Karpas-422 (cell line): ENCODE measurements at regions not wholly inside any gene's neighbourhood (a gene's known extent, or its start where the extent isn't known, plus 50 kb on each side); places are given as distances from the start of the nearest gene placed in this dataset.

Experiments used
- DNase-seq: peaks from one replicate; pipeline ENCODE4 v3.0.0-alpha.2; 2015
- H2AFZ ChIP-seq: fragments of 200-600 bp; sonication (generic); 2 replicates; pipeline ENCODE4 v1.6.1; 2014; ENCODE audit warnings: antibody characterized with exemption, low read length, mixed read lengths
- H3K27ac ChIP-seq: fragments of 200-600 bp; sonication (generic); 2 replicates; pipeline ENCODE4 v1.5.1; 2014; ENCODE audit warnings: mild to moderate bottlenecking, low read length, moderate library complexity
- H3K27me3 ChIP-seq: fragments of 200-600 bp; sonication (generic); 2 replicates; pipeline ENCODE4 v1.6.1; 2014; ENCODE audit warnings: low read length, mixed read lengths
- H3K36me3 ChIP-seq: fragments of 200-600 bp; sonication (generic); 2 replicates; pipeline ENCODE4 v1.6.1; 2014; ENCODE audit warnings: low read length, mixed read lengths; ENCODE audit not compliant: insufficient read depth
- H3K4me1 ChIP-seq: fragments of 200-600 bp; sonication (generic); 2 replicates; pipeline ENCODE4 v1.6.1; 2014; ENCODE audit warnings: mild to moderate bottlenecking, low read length, mixed read lengths
- H3K4me2 ChIP-seq: fragments of 200-600 bp; sonication (generic); 2 replicates; pipeline ENCODE4 v1.6.1; 2014; ENCODE audit warnings: low read length, low read depth, mild to moderate bottlenecking; ENCODE audit not compliant: poor library complexity, severe bottlenecking
- H3K4me3 ChIP-seq: fragments of 200-600 bp; sonication (generic); 2 replicates; pipeline ENCODE4 v1.5.1; 2014; ENCODE audit warnings: mild to moderate bottlenecking, antibody characterized with exemption, low read length, mixed read lengths
- H3K79me2 ChIP-seq: fragments of 200-600 bp; sonication (generic); 2 replicates; pipeline ENCODE4 v1.6.1; 2014; ENCODE audit warnings: mild to moderate bottlenecking, low read length, mixed read lengths
- H3K9ac ChIP-seq: fragments of 200-600 bp; sonication (generic); 2 replicates; pipeline ENCODE4 v1.6.0; 2014; ENCODE audit warnings: low read length
- H3K9me2 ChIP-seq: fragments of 200-600 bp; sonication (generic), shearing (Covaris generic); replicated peaks from 2 replicates; pipeline ENCODE4 v1.6.0; 2014; ENCODE audit warnings: mild to moderate bottlenecking, low read length, moderate library complexity; ENCODE audit not compliant: insufficient read depth
- H3K9me3 ChIP-seq: fragments of 300-700, 200-600 bp; sonication (generic); 2 replicates; pipeline ENCODE4 v1.6.1; 2014; ENCODE audit warnings: low read length, mixed read lengths
- H4K20me1 ChIP-seq: fragments of 200-600 bp; sonication (generic); 2 replicates; pipeline ENCODE4 v1.6.1; 2014; ENCODE audit warnings: mild to moderate bottlenecking, antibody characterized with exemption, low read length, low read depth; ENCODE audit not compliant: insufficient read depth

DNA sequence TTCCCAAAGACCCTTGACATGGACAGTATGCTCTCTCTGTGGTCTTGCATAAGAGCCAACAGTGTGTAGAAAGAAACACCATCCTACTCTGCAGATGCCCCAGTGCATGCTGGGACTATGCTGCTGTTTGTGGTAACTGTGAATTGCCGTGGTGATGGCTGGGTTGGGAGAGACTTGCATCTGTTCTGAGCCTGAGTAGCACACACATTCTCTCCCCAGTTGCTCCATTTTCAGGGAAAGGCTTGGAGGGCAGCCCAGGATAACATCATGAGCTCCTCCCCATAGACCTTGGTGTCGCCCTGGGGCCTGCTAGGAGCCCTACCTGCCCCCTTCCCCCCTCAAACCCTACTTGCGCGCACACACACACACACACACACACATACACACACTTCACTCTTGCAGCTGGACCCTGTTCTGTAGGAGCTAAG is 120.9 kb upstream of the IPO9 start:
- H3K9me3 ChIP-seq = no peaks in the 10 kb centered on the region
- no peak overlapping the region for H2AFZ ChIP-seq
- no peaks in the 10 kb centered on the region for H3K27me3 ChIP-seq
- H3K36me3 ChIP-seq = no peaks in the 10 kb centered on the region
- no peak overlapping the region for H3K4me2 ChIP-seq
- H3K9ac ChIP-seq = no peak overlapping the region
- H4K20me1 ChIP-seq = no peaks in the 10 kb centered on the region
- no peaks in the 10 kb centered on the region for H3K79me2 ChIP-seq
- no peak for DNase-seq
- no peak overlapping the region for H3K4me3 ChIP-seq
- no peaks in the 10 kb centered on the region for H3K4me1 ChIP-seq
- H3K27ac ChIP-seq = no peak overlapping the region
- H3K9me2 ChIP-seq = no peaks in the 10 kb centered on the region

DNA sequence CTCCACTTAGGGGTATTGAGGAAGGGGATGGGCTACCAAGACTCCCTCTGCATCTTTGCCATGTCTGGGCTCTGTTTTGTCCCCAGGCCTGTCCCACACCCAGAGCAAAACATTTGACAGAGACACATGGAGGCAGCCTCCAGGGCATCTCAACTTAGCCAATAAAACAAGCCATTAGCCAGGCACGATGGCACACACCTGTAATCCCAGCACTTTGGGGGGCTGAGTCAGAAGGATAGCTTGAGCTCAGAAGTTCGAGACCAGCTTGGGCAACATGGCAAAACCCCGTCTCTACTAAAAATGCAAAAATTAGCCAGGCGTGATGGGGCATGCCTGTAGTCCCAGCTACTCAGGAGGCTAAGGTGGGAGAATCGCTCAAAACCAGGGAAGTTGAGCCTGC is 120.3 kb upstream of the IPO9 start:
- Histone ChIP-seq H4K20me1 (no peaks in the 10 kb centered on the region), H3K36me3 (no peaks in the 10 kb centered on the region), H3K79me2 (no peaks in the 10 kb centered on the region), H2AFZ (no peak overlapping the region), H3K9me2 (no peaks in the 10 kb centered on the region), H3K27me3 (no peaks in the 10 kb centered on the region), H3K9ac (no peak overlapping the region), H3K4me2 (no peak overlapping the region), H3K4me1 (no peaks in the 10 kb centered on the region), H3K9me3 (no peaks in the 10 kb centered on the region), H3K27ac (no peak overlapping the region), H3K4me3 (no peak overlapping the region)
- DNase-seq = no peak

DNA sequence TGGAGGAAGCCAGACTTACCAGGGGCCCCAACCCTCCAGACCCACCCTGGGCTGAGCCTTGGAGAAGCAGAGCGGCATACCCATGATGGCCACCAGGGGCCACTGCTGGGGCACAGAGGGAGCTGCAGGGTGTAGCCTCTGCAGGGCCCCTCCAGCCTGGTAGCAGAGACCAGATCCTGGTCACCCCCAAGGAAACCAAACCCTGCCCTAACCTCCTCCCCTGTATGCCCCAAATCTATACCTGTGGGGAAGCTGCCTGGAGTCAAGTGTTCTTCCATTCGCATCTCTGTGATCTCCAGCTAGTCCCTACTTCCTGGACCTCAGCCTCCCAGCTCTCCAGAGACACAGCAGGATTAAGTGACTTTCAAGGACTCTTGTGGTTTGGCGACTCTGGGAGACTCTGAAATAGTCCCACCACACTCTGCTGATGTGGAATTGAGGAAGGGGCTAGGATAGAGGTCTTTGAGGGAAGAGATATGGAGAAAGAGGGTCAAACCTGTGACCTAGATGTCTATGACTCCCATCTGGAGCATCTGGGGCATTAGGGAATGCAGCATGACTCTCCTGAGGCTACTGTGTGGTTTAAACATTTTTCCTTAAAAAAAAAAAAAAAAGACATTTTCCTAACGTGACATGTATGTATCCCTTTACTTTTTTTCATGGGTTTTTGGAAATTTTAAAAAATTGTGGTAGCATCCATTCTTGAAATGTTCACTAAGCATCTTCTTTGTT is 119.2 kb upstream of the IPO9 start:
- DNase-seq = peak; percentile 82
- no peaks in the 10 kb centered on the region for H3K27me3 ChIP-seq
- H3K27ac ChIP-seq = no peak overlapping the region
- H3K9me2 ChIP-seq = no peaks in the 10 kb centered on the region
- no peaks in the 10 kb centered on the region for H3K36me3 ChIP-seq
- H3K4me1 ChIP-seq = no peaks in the 10 kb centered on the region
- no peaks in the 10 kb centered on the region for H3K9me3 ChIP-seq
- H3K4me3 ChIP-seq = no peak overlapping the region
- H4K20me1 ChIP-seq = no peaks in the 10 kb centered on the region
- H3K79me2 ChIP-seq = no peaks in the 10 kb centered on the region
- no peak overlapping the region for H2AFZ ChIP-seq
- no peak overlapping the region for H3K4me2 ChIP-seq
- no peak overlapping the region for H3K9ac ChIP-seq

DNA sequence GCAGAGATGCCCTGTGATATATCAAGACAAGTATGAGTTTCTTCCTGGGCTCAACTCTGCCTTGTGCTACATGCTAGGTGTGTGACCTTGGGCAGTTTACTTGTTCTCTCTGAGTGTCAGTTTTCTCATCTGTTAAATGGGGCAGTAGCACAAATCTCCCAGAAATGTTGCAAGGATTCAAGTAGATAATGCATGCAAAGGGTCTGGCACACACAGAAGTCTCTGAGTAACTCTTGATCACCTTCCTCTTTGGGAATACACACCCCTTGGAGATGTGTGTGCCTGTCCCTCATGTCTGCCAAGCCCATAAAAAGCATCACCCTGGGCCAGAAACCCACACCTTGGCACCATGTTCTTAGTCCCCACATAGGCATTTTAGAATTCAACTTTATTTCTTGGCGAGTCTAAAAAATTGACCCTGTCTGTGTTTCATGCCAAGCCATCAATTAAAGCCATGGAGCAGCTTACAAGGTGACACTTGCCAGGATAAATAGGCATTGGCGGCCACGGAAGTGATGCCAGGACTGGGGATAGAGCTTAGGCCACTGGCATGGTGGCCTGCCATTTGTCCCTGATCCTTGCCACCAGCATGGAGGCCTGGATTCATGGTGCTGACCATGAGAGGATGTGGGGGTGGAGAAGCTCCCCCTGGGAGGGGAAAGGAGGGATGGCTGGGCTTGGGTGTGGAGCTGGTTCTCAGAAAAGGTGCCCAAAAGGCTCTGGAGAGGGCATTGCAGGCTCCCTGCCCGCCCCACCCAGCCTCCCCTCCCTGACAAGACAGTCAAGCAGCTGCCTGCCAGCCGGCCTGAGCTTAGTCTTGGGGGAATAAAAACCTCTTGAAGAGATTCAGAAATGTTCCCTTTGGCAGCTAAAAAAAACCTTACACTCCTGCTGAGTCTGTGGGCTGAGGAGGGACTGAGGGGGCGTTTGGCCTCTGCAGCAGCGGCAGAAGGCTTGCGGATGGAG is 118.0 kb upstream of the IPO9 start:
- no peak overlapping the region for H3K9ac ChIP-seq
- H3K4me1 ChIP-seq = peaks cover 7% of the 10 kb centered on the region
- H3K27me3 ChIP-seq = no peaks in the 10 kb centered on the region
- no peak overlapping the region for H3K27ac ChIP-seq
- H3K9me2 ChIP-seq = no peaks in the 10 kb centered on the region
- H3K4me2 ChIP-seq = no peak overlapping the region
- no peak overlapping the region for H3K4me3 ChIP-seq
- no peak for DNase-seq
- no peaks in the 10 kb centered on the region for H3K36me3 ChIP-seq
- no peak overlapping the region for H2AFZ ChIP-seq
- H3K9me3 ChIP-seq = no peaks in the 10 kb centered on the region
- H3K79me2 ChIP-seq = no peaks in the 10 kb centered on the region
- H4K20me1 ChIP-seq = no peaks in the 10 kb centered on the region; the same call in 1 of the 2 replicates

DNA sequence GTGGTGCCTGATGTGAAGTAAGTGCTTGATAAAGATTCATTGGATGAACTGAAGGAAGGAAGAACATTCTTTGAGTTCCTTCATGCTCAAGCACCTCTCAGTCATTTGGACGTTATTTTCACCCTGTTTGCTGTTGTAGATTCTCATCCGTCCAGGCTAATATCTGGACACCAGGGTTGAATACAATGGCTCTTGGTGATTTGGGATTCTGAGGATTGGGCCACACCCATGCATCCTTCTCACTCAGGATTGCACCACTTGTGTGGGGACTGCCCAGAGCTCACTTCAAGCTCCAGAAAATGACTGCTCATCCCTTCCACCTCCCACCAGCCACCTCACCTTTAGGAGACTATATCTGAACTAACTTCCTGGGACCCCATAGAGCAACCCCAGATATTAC is 117.1 kb upstream of the IPO9 start:
- no peak for DNase-seq
- H3K4me3 ChIP-seq = no peak overlapping the region
- H3K9ac ChIP-seq = no peak overlapping the region
- no peaks in the 10 kb centered on the region for H3K27me3 ChIP-seq
- H3K9me3 ChIP-seq = no peaks in the 10 kb centered on the region
- H4K20me1 ChIP-seq = no peaks in the 10 kb centered on the region; the same call in 1 of the 2 replicates
- no peaks in the 10 kb centered on the region for H3K36me3 ChIP-seq
- H3K79me2 ChIP-seq = no peaks in the 10 kb centered on the region
- H3K27ac ChIP-seq = no peak overlapping the region
- no peaks in the 10 kb centered on the region for H3K9me2 ChIP-seq
- no peak overlapping the region for H3K4me2 ChIP-seq
- no peak overlapping the region for H2AFZ ChIP-seq
- peaks cover 12% of the 10 kb centered on the region for H3K4me1 ChIP-seq

DNA sequence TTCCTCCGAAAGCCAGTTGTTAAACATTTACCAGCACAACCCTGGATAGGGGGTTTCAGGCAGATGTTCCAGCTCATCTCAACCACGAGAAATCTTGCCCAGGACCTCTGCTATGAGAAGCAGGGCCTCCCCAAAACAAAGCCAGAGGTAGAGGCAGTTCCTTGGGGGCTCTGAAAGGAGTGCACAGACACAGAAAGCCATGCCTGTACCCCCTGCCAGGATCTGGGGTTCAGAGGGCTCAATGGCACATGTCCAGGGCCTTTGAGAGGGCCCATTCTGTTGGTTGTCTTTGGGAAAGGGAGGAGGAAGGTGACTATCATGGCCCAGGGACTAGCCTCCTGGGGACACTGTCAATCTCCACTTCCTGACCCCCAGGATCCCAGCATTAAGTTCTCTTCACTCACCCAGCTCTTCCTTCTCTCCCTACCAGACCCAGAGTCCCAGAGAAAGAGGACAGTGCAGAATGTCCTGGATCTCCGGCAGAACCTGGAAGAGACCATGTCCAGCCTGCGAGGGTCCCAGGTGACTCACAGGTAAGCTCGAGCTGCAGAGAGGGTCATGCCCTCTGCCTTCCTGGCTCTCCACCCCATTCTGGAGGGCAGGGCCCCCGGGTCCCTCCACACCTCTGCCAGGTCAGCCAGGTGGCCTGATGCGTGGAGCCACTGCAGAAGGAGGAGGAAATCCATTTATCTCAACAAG is 116.4 kb upstream of the IPO9 start:
- Histone ChIP-seq H3K9ac (no peak overlapping the region), H3K79me2 (no peaks in the 10 kb centered on the region), H3K27ac (no peak overlapping the region), H2AFZ (no peak overlapping the region), H3K36me3 (no peaks in the 10 kb centered on the region), H3K4me1 (peaks cover 12% of the 10 kb centered on the region), H3K9me2 (no peaks in the 10 kb centered on the region), H3K27me3 (no peaks in the 10 kb centered on the region), H3K4me2 (no peak overlapping the region), H4K20me1 (no peaks in the 10 kb centered on the region; the same call in 1 of the 2 replicates), H3K9me3 (no peaks in the 10 kb centered on the region), H3K4me3 (no peak overlapping the region)
- DNase-seq = no peak

DNA sequence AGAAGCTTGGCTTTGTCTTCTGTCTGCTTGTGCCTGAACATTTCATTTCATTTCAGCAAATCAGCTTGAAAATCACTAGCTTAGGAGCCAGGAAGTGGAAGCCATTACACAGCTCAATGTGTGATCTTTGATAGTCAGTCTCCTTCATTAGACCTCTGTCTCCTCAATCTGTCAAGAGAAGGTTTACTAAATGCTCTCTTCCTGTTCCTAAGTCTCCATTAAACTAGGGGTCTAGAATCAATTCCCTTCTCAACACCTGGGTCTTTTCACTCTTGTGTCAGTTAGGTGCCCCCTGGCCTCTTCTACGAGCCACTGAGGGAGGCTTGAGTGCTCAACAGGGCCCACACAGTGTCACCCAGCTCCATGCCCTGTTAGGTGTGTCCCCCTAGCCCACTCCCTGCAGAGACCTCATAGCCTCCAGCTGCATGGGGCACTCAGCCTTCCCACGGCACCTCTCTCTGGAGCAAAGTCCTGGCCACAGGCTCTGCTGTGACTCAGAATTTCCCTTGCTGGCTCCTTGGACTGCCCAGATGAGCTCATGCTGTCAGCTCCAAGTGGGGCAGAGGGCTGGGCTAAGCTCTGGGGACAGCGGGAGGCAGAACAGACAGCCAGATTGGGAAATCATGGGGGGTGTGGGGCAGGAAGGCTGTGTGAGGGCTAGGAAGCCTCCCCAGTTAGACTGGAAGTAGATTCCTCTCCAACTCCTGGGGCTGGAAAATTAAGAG is 115.7 kb upstream of the IPO9 start:
- no peak overlapping the region for H3K4me3 ChIP-seq
- no peak overlapping the region for H2AFZ ChIP-seq
- H3K9me3 ChIP-seq = no peaks in the 10 kb centered on the region
- H3K4me1 ChIP-seq = peaks cover 12% of the 10 kb centered on the region
- H3K27me3 ChIP-seq = no peaks in the 10 kb centered on the region
- no peaks in the 10 kb centered on the region for H3K79me2 ChIP-seq
- H3K4me2 ChIP-seq = no peak overlapping the region
- no peak overlapping the region for H3K27ac ChIP-seq
- no peaks in the 10 kb centered on the region for H3K9me2 ChIP-seq
- no peak for DNase-seq
- H4K20me1 ChIP-seq = no peaks in the 10 kb centered on the region; the same call in 1 of the 2 replicates
- no peak overlapping the region for H3K9ac ChIP-seq
- H3K36me3 ChIP-seq = no peaks in the 10 kb centered on the region
